ENCODE measurements at regions not wholly inside any gene's neighbourhood (a gene's known extent, or its start where the extent isn't known, plus 50 kb on each side); places are given as distances from the start of the nearest gene placed in this dataset.

- no peak for ATAC-seq
- intact Hi-C loops (cut with DNase I) = no loop called here
- DNase-seq (ENCODE audit: missing footprints) = no peak
Measured at GRCh38 chr4:110754716-110755115, 131.8 kb upstream of the PITX2 start.

- ATAC-seq (no peak), DNase-seq (ENCODE audit: missing footprints) (no peak)
- intact Hi-C loops (cut with DNase I) = no loop called here
Measured at GRCh38 chr4:110769578-110769977, 146.7 kb upstream of the PITX2 start.

GRCh38 chr4:110770353-110770752 lies 147.5 kb upstream of the PITX2 start:
- ATAC-seq (no peak), DNase-seq (ENCODE audit: missing footprints) (no peak)
- intact Hi-C loops (cut with DNase I) = no loop called here

GRCh38 chr4:110778521-110778920 lies 155.6 kb upstream of the PITX2 start:
- DNase-seq (ENCODE audit: missing footprints) (no peak), ATAC-seq (no peak)
- intact Hi-C loops (cut with DNase I) = no loop called here

GRCh38 chr4:110780538-110780937 lies 157.7 kb upstream of the PITX2 start:
- intact Hi-C loops (cut with DNase I) = no loop called here
- no peak for DNase-seq (ENCODE audit: missing footprints)
- no peak for ATAC-seq

- intact Hi-C loops (cut with DNase I) = no loop called here
- DNase-seq (ENCODE audit: missing footprints) (no peak), ATAC-seq (no peak)
Measured at GRCh38 chr4:110781944-110782343, 159.1 kb upstream of the PITX2 start.

- intact Hi-C loops (cut with DNase I) = no loop called here
- DNase-seq (ENCODE audit: missing footprints) = no peak
Measured at GRCh38 chr4:110787109-110787508, 164.2 kb upstream of the PITX2 start.

GRCh38 chr4:110787707-110788106 lies 164.8 kb upstream of the PITX2 start:
- no peak for DNase-seq (ENCODE audit: missing footprints)
- intact Hi-C loops (cut with DNase I) = no loop called here
- no peak for ATAC-seq

More at GRCh38 chr4:110787109-110787508, 164.2 kb upstream of the PITX2 start:
- no peak for ATAC-seq

GRCh38 chr4:110788302-110788701 lies 165.4 kb upstream of the PITX2 start:
- intact Hi-C loops (cut with DNase I) = no loop called here
- ATAC-seq (no peak), DNase-seq (ENCODE audit: missing footprints) (no peak)

GRCh38 chr4:110792036-110792435 lies 169.2 kb upstream of the PITX2 start:
- DNase-seq (ENCODE audit: missing footprints) (no peak), ATAC-seq (no peak)
- intact Hi-C loops (cut with DNase I) = no loop called here

GRCh38 chr4:110793381-110793801 lies 170.5 kb upstream of the PITX2 start:
- peak; percentile 37 for ATAC-seq
- intact Hi-C loops (cut with DNase I) = no loop called here

GRCh38 chr4:110793890-110794554 lies 171.1 kb upstream of the PITX2 start:
- ATAC-seq (no peak), DNase-seq (ENCODE audit: missing footprints) (no peak)
- intact Hi-C loops (cut with DNase I) = no loop called here

More at GRCh38 chr4:110793381-110793801, 170.5 kb upstream of the PITX2 start:
- DNase-seq (ENCODE audit: missing footprints) = no peak

GRCh38 chr4:110795971-110796370 lies 173.1 kb upstream of the PITX2 start:
- intact Hi-C loops (cut with DNase I) = no loop called here
- DNase-seq (ENCODE audit: missing footprints) = no peak
- ATAC-seq = no peak

GRCh38 chr4:110797486-110797885 lies 174.6 kb upstream of the PITX2 start:
- no peak for DNase-seq (ENCODE audit: missing footprints)
- intact Hi-C loops (cut with DNase I) = no loop called here
- ATAC-seq = no peak

- intact Hi-C loops (cut with DNase I) = no loop called here
- no peak for ATAC-seq
- DNase-seq (ENCODE audit: missing footprints) = no peak
Measured at GRCh38 chr4:110798687-110799086, 175.8 kb upstream of the PITX2 start.

- no peak for ATAC-seq
- DNase-seq (ENCODE audit: missing footprints) = no peak
- intact Hi-C loops (cut with DNase I) = no loop called here
Measured at GRCh38 chr4:110799211-110799610, 176.3 kb upstream of the PITX2 start.

GRCh38 chr4:110801591-110801990 lies 178.7 kb upstream of the PITX2 start:
- intact Hi-C loops (cut with DNase I) = no loop called here
- no peak for DNase-seq (ENCODE audit: missing footprints)
- ATAC-seq = no peak

GRCh38 chr4:110808351-110808878 lies 185.5 kb upstream of the PITX2 start:
- DNase-seq (ENCODE audit: missing footprints) (no peak), ATAC-seq (no peak)
- intact Hi-C loops (cut with DNase I) = no loop called here

GRCh38 chr4:110815950-110816349 lies 193.1 kb upstream of the PITX2 start:
- ATAC-seq (no peak), DNase-seq (ENCODE audit: missing footprints) (no peak)
- intact Hi-C loops (cut with DNase I) = no loop called here

GRCh38 chr4:110816367-110816766 lies 193.5 kb upstream of the PITX2 start:
- intact Hi-C loops (cut with DNase I) = no loop called here
- ATAC-seq (no peak), DNase-seq (ENCODE audit: missing footprints) (no peak)

- DNase-seq (ENCODE audit: missing footprints) = no peak
- intact Hi-C loops (cut with DNase I) = no loop called here
- ATAC-seq = no peak
Measured at GRCh38 chr4:110821186-110821585, 198.3 kb upstream of the PITX2 start.
